ENCODE measurements at regions not wholly inside any gene's neighbourhood (a gene's known extent, or its start where the extent isn't known, plus 50 kb on each side); places are given as distances from the start of the nearest gene placed in this dataset.

DNA sequence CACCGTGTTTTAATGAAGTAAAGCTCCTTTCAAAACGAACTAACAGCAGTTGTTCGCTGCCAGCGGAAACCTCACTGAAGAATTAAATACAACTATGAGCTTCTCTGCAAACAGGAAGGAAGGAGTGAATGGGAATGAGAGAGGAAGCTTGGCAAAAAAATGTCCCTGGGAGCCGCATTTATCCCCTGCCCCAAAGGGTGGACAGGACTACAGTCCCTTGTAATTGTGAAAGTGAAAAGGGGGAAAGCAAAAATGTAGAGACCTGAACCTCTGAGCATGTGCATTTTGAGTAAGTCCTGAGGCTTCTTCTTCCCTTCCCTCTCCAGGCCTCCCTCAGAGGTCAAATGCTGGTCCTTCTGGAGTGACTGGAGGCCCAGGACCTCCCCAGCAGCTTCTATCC is 53.8 kb upstream of the BMP2K start:
- TF ChIP-seq, protein P1, sequence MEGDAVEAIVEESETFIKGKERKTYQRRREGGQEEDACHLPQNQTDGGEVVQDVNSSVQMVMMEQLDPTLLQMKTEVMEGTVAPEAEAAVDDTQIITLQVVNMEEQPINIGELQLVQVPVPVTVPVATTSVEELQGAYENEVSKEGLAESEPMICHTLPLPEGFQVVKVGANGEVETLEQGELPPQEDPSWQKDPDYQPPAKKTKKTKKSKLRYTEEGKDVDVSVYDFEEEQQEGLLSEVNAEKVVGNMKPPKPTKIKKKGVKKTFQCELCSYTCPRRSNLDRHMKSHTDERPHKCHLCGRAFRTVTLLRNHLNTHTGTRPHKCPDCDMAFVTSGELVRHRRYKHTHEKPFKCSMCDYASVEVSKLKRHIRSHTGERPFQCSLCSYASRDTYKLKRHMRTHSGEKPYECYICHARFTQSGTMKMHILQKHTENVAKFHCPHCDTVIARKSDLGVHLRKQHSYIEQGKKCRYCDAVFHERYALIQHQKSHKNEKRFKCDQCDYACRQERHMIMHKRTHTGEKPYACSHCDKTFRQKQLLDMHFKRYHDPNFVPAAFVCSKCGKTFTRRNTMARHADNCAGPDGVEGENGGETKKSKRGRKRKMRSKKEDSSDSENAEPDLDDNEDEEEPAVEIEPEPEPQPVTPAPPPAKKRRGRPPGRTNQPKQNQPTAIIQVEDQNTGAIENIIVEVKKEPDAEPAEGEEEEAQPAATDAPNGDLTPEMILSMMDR (IDR thresholded peaks at IDR 0.05) = no peak
- TF ChIP-seq EP300 (IDR thresholded peaks at IDR 0.05) (no peak), POLR2A (IDR thresholded peaks at IDR 0.05) (no peak)

All from sigmoid colon (tissue), 4 donors.